ENCODE measurements at regions not wholly inside any gene's neighbourhood (a gene's known extent, or its start where the extent isn't known, plus 50 kb on each side); places are given as distances from the start of the nearest gene placed in this dataset.

DNA sequence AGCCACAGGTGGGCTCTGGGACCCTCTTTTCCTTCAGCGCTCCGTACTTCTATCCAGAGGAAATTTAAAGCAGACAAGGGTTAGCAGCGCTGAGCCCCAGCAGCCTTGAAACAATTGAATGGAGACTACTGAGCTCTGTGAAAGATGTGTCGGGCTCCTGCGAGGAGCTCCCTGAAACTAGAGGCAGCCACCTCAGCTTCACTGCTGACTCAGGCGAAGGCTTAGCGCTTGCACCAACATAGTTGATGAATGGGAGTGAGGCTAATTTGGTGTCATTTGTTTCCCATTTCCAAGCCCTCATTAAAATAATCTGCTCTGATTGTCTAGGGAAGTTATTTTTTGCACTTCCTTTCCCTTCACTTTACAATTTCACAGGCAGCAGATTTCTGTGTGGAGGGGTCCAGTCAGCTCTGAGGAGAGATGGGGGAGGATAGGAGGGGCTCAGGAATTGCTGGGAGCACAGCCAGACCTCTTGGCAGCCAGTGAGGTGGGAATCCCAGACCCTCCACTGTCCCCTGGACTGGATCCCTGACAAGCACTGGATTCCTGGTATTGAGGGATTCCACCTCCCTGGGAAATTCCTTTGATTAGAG, 398.9 kb upstream of the PLXNA2 start:
- intact Hi-C loops (cut with DNase I, micrococcal nuclease), result no loop called here
- DNase-seq (no peak), ATAC-seq (no peak)

DNA sequence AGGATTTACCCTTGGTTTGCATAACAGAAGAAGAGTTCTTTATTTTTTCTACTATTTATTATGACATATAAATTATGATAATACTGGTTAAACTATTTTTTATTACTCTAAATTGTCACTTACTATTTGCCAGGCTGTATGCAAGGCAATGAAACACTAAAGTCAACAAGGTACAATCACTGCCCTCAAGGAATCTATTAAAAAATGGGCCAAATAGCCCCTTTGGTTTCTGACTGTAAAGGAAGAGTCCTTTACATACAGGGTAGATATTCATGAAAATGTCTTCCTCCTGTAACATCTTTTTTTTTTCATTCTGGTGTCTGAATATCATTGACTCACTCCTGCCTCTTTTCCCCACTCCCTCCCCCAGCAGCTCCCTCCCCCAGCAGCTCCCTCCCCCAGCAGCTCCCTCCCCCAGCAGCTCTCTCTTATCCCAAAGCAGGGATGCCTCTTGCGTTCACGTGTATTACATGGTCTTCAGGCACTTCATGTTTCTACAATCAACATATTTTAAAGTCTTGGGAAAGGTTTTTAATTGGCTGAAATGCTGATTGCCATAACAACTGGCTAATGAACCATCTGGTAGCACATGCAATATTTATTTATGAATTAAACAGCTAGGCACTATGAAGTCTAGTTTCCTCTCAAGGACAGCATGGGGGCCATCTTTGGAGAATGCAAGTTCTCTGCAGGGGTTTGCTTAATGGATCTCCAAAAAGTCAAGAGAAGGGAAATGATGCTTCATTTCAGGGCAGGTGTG, 400.4 kb upstream of the PLXNA2 start:
- DNase-seq, result no peak
- no peak for ATAC-seq
- intact Hi-C loops (cut with DNase I, micrococcal nuclease), result no loop called here

DNA sequence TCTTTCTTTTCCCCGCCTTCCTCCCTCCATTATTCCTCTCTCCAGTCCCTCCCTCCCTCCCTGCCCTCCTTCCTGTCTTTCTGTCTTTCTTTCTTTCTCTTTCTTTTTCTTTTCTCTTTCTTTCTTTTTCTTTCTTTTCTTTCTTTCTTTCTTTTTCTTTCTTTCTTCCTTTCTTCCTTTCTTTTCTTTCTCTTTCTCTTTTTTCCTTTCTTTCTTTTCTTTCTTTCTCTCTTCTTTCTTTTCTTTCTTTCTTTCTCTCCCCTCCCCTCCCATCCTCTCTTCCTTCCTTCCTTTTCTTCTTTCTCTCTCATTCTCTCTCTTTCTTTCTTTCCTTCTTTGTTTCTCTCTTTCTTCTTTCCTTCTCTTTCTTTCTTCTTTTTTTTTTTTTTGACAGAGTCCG, 402.2 kb upstream of the PLXNA2 start:
- intact Hi-C loops (cut with DNase I, micrococcal nuclease), result no loop called here
- ATAC-seq (no peak), DNase-seq (no peak)

DNA sequence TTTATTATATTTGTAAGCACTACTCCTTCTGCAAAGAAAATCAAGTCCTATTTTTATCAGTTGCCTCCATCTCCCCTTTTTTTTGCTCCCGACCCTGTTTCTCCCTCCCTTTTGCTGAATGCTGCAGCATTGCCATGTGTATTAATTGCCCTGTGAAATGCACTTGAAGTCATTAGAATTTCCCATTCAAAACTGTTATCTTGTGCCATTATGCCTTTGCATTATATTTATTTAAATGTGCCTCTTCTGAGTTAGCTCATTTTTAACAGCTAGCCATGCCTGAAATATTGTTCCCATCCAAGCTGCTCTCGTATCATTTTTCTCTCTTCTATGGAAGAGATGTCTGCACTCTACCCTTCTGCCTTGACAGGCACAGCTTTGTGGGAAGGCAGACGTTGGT, 404.0 kb upstream of the PLXNA2 start:
- intact Hi-C loops (cut with DNase I, micrococcal nuclease), result no loop called here
- ATAC-seq, result no peak
- DNase-seq, result no peak

DNA sequence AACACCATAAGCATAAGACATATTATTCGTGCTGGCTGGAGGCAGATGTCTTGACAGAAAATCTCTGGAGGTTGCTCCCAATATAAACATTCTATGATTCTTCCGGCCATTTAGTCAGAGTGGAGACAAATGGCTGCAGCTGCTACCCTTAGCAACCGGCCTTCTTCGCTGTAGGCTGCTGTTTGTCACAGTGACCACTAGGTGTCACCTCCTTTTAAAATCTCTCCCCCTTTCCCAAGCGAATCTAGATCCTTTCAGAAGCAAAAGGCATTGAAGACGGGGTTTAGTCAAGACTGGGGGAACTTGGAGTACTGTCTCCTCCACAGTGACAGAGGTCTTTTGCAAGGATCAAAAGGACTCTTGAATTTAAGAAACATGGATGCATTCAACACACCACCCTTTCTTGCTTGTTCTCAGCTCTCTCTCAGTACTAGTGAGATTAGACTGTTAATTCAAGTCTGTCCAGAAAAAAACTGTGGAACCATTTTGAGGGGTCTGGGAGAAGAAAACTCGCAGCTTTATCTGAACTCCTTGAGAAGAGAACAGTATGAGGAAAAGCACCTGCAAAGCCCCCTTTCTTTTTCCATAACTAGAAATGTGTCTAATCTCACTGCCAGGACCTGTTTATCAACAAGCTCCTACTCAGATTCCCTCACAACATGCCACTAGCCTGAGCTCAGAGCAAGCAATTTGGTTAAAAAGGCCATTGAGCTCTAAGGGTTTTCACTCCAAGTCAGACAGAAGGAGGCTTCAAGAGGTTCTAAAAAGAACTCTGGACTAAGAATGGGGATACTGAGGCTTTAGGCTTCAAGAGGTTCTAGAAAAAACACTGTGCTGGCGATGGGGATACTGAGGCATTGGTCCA, 408.3 kb upstream of the PLXNA2 start:
- intact Hi-C loops (cut with DNase I, micrococcal nuclease), result no loop called here
- peak; percentile 89 for ATAC-seq
- DNase-seq, result peak; percentile 28 to 51

DNA sequence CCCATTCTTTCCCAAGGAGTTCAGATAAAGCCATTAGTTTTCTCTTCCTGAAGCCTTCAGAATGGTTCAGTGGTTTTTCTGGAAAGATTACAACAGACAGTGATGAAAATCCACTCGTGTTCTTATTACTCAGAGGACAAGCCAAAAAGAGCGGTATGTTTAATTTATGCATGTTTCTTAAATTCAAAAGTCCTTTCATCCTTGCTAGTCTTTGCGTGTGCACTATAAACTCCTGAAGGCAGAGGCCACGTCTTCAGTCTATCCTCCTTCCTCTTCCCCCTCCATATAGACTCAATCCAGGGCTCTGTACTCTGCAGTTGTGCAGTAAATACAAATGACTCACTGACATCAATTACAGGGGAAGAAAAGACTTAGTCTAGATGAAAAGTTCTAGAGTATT, 409.2 kb upstream of the PLXNA2 start:
- intact Hi-C loops (cut with DNase I, micrococcal nuclease), result no loop called here
- ATAC-seq (no peak), DNase-seq (no peak)

DNA sequence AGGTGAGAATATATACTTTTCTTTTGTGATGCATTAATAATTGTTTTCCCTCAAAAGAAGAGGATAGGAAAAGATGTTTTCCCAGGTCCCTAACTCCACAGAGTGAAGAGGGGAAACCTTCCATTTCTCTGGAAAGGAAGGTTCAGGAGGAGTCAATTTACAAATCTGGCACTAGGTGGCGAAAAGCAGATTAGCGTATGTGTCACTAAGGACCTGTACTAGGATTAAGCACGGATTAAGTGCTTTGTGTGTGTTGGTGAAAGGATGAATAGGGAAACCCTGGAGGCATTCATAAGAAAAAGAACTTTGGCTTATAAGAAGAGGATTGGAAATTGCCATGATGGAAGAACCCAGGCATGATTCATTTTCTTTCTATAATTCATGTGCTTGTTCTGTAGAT, 410.1 kb upstream of the PLXNA2 start:
- intact Hi-C loops (cut with DNase I, micrococcal nuclease), result no loop called here
- ATAC-seq (peak; percentile 64), DNase-seq (no peak)

DNA sequence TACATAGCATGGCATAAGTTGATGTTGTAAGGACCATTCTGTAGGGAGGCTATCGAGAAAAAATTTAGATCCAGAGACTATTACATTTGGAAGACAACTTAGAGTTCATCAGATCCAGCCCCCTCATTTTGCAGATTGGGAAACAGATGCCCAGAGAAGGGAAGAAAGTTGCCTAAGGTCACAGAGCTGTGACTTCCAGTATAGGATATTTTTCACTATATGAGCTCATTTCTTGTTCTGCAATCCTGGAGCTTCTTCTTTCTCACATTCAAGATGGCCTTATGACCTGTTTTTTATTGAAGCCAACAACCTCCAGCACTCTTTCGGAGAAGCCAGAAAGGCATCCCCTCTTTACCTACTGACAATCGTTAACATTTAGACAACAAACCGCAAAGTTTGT, 421.8 kb upstream of the PLXNA2 start:
- ATAC-seq, result no peak
- DNase-seq, result no peak
- intact Hi-C loops (cut with DNase I, micrococcal nuclease), result no loop called here

DNA sequence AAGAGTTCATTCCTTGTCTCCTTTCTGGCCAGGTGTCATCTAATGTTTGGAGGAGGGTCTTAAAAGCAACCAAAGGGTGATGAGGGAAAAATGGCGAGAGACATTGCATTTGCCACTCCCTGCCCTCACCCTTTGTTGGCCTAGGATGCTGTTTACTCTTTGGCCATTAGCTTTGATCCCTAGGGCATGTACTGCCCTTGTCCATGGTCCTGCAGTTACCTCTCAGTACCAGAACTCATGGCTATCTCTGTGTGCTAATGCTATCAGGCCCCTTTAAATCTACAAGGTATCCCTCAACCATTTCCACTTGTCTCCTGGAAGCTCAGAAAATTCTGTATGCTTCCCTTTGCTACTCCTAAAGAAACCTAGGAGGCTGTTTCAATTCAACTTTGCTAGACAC, 424.8 kb upstream of the PLXNA2 start:
- intact Hi-C loops (cut with DNase I, micrococcal nuclease), result no loop called here
- no peak for DNase-seq
- ATAC-seq, result no peak

DNA sequence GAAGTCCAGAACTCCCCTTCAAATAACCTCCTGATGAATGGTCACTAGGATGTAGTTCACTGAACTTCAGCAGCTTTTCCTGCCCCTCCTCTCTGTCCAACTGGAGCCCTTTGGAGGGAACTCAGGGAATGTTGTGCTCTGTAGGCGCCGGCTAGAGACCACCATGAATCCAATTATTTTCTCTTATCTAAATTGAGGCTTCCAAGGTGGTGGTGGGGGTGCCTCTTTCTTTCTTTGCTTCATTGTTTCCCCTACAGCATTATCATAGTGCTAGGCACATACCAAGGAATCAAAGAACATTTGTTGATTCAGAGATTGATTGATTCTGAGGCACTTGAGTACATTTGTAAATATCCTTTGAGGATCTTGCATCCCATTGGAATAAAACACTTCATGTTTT, 426.6 kb upstream of the PLXNA2 start:
- DNase-seq (no peak), ATAC-seq (no peak)
- intact Hi-C loops (cut with DNase I, micrococcal nuclease), result no loop called here

DNA sequence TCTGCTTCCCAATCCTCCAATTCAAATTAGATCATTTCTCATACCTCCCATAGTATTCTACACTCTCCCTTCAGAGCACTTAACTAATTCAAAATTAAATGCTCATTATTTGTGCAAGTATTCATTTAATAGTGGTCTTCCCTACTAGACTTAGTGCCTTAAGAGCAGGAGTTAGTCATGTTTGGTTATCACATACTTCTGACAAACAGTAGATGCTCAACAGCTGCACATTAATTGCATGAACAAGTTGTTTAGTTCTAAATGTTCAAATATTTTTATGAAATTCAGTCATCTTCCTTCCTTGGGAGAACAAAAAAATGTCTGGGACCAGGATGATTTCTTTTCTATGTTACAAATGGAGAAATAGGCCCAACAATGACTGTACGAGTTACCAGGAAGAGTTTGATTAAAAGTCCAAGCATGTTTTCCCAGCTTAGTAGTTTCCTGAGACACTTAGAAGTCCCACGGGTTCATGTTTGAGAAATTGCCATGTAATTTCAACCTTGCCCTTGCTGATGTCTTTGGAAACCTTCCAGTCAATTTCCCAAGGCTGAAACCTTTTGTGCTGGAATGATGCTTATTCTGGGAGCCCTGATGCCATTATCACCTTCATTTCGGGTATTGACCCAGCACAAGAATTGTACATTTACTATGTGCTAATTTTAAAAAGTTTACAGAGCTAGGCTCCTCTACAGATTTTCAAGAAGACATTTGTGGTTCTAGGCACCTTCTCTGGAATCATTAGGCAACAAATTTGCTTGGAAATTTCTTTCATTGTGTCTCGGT, 437.9 kb upstream of the PLXNA2 start:
- DNase-seq (no peak), ATAC-seq (peak; percentile 75)
- intact Hi-C loops (cut with DNase I, micrococcal nuclease), result no loop called here

DNA sequence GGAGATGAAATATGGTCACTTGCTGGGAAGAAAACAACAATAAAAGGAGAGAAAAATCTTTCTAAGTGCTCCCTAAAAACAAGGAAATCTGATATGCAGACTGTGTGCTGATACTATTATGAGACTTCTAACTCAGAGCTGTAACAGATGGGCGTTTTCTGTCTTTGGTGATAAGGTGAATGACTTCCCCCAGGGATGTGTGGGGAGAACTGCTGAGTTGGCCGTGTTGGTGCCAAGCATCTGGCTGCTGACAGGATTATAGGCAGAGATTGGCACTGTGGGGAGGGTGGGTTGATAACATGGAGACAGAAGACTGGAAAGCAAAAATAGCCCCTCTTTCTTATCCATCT, 438.5 kb upstream of the PLXNA2 start:
- DNase-seq, result peak; percentile 25 to 37
- intact Hi-C loops (cut with DNase I, micrococcal nuclease), result no loop called here
- peak; percentile 99 for ATAC-seq

DNA sequence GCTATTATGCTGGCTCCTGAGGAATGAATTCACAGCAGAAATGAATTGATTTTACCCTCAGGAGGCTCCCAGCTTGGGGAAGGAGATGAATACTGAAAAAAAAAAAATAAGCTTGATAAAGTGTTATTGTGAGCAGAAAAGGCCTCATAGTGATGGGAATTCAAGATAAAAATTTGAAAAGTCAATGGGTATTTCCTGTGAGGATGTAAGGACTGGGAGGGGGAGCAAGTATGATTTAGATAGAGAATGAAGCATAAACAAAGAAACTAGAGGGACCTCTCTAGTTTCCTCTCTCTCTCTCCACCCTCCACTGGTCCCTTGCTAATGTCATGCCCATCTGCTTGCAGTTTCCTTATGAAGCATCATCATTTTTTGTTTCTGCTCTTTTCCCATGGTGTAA, 439.0 kb upstream of the PLXNA2 start:
- intact Hi-C loops (cut with DNase I, micrococcal nuclease), result no loop called here
- DNase-seq, result no peak
- no peak for ATAC-seq

DNA sequence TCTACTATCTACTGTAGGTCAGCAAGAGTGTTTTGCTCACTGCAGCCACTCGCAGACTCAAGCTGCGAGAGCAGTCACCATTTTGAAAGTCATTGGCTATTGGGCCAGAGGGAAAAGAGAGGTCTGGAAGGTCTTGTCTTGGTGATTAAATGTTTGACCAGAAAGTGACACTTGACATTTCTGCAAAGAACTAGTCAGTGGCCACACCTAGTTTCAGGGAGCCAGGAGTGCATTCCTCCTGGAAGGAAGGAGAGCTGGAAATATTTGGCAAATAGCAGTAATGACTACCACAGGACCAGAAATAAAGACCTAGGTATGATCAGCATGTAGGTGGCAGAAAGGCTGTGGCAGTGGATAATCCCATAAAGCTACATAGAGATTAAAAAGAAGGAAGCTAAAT, 440.0 kb upstream of the PLXNA2 start:
- ATAC-seq (no peak), DNase-seq (no peak)
- intact Hi-C loops (cut with DNase I, micrococcal nuclease), result no loop called here

DNA sequence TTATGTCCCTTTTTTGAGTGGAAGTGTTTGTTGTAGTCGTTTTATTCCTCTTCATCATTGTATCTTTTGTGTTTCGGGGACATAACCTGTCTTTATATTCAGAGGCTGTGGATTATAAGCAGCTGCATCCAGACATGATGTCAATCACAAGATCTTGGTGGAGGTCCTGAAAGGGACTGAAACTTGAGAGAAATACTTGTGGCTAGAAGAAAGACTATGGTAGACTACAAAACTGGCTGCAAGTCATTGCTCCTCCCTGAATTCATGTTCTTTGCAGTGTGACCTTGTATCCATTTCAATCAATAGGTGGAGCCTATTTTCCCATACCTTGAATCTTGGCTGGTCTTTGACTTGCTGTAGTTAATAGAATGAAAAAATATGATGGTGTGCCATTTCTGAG, 442.4 kb upstream of the PLXNA2 start:
- ATAC-seq (no peak), DNase-seq (no peak)
- intact Hi-C loops (cut with DNase I, micrococcal nuclease), result no loop called here

DNA sequence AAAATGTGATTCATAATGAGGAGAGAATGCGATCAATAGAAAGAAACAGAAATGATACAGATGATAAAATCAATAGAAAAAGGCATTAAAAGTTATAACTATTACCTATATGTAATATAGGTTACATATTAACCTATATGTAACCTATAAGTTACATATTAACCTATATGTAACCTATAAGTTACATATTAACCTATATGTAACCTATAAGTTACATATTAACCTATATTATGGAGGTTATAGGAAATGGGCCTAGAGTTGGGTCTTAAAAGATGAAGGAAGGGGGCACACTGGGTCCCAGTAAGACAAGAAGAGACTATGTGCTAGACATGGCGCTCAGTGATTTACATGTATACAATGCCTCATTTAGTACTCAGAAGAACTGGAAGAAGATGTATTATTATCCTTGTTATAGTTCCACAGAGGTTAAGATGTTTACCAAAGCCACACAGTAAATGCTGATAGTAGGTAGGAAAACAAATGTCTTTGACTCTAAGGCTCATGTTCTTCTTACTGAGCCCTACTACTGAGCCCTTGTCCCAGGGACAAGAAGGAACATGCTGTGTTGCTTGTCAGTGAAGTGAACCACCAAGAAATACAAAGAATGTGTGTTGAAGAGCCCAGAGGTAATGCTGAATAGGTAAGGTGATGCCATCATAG, 444.6 kb upstream of the PLXNA2 start:
- ATAC-seq (peak; percentile 84), DNase-seq (no peak)
- intact Hi-C loops (cut with DNase I, micrococcal nuclease), result no loop called here

DNA sequence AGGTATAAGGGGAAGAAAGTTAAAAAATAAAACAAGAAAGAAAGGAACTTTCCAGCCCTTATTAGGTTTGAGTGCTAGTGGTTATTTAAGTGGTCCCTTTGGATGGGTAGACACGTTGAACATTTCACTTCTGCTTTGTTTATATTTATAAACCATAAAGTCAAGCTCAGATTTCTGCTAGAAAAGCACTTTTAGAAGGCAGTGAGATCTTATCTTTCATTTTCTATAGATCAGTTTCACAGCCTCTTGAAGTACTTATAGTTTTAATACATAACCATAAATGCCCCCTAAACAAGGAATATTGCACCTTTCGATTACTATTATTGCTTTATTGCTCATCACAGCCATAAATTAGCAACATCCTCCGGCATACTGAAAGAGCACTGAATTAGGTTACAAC, 446.8 kb upstream of the PLXNA2 start:
- DNase-seq (no peak), ATAC-seq (no peak)
- intact Hi-C loops (cut with DNase I, micrococcal nuclease), result no loop called here

DNA sequence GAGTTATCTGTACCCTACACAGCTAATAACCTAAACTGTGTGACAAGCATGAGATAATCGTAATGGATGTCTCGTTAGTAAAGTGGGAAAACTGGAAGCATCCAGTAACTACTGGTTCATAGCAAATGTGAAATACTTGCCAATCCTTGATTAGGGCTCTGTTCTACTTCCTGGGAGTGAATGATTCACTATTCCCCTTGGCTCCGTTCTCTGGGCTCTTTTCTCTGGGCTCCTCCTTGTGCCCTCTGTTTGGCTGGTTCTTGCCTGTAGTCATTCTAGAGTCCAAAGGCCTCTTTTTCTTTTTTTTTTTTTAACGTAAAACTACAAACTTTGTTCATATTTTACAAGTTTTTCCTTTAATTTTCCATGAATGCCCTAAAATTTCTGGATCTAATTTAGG, 465.8 kb upstream of the PLXNA2 start:
- intact Hi-C loops (cut with DNase I, micrococcal nuclease), result no loop called here
- no peak for DNase-seq
- ATAC-seq, result peak; percentile 69

DNA sequence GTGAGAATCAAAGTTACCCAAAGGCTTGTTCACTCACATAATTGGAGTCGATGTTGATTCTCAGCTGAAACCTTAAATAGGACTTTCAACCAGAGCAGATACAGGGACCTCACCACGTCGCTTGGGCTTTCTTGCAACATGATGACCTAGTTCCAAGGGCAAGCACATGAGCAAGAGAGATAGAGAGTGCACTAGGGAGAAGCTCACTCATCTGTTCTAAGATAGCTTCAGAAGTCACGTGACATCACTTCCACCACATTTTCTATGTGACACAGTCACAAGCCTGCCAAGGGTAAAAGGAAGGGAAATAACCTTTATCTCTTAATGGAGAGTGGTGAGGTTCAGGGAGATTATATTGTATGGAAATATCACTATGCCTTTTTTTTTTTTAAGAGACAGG, 470.1 kb upstream of the PLXNA2 start:
- no peak for ATAC-seq
- no peak for DNase-seq
- intact Hi-C loops (cut with DNase I, micrococcal nuclease), result no loop called here

Measured in left colon (tissue), 2 donors.